GM12878 (cell line): ENCODE measurements at regions not wholly inside any gene's neighbourhood (a gene's known extent, or its start where the extent isn't known, plus 50 kb on each side); places are given as distances from the start of the nearest gene placed in this dataset.

ENCODE experiments used
- ATAC-seq: fragments of 200-7000 bp; cut with Tn5 transposase; 3 replicates; pipeline ENCODE4 v1.9.1; 2020; ENCODE audit warnings: mild to moderate bottlenecking, moderate library complexity
- BruUV-seq: library from RNA; stranded (reverse); fragments of 400-500 nt; replicated peaks from 2 replicates; lab custom pipeline; 2021; lab: Mats Ljungman, UMichigan
- CTCF ChIA-PET: fragments of 300-600 bp; sonication (Branson Sonifier 250); formaldehyde crosslinking; extraction: SDS; loops from one replicate; lab custom pipeline; 2021; ENCODE audit warnings: inconsistent platforms; lab: Yijun Ruan, JAX
- POLR2A ChIA-PET: fragments of 350-600 bp; formaldehyde crosslinking; extraction: SDS; loops from one replicate; lab custom pipeline; 2021; ENCODE audit warnings: inconsistent platforms; lab: Charles Lee
- RAD21 ChIA-PET: fragments of 300-600 bp; sonication (Branson Sonifier 250); formaldehyde crosslinking; loops from one replicate; lab custom pipeline; 2023; ENCODE audit warnings: antibody characterized with exemption; ENCODE audit not compliant: unreplicated experiment; lab: Charles Lee
- SMC1A ChIA-PET: fragments of 300-600 bp; sonication (Branson Sonifier 250); formaldehyde crosslinking; loops from one replicate; lab custom pipeline; 2023; ENCODE audit not compliant: unreplicated experiment, uncharacterized antibody; lab: Charles Lee
- DNase-seq: peaks from one replicate; pipeline ENCODE4 v3.0.0-alpha.2; 2011; ENCODE audit warnings: low read depth, low spot score
- FAIRE-seq: peaks from 3 replicates; lab custom pipeline; 2011; peaks lifted over from hg19 to GRCh38; lab: Jason Lieb, UNC
- H2AFZ ChIP-seq: 2 replicates; pipeline ENCODE4 v1.6.0; 2011; ENCODE audit warnings: low read depth, low read length, control low read depth; ENCODE audit not compliant: control insufficient read depth
- H3K27ac ChIP-seq: 2 replicates; pipeline ENCODE4 v1.5.1; 2011; ENCODE audit warnings: control low read depth; ENCODE audit not compliant: control insufficient read depth, insufficient read depth
- H3K27me3 ChIP-seq, 2 experiments: replicated peaks in 1 of 2; 2 replicates each; pipeline versions ENCODE4 v1.6.0 to v1.6.1; 2011; ENCODE audit warnings: low read length in 1 of 2; ENCODE audit not compliant: control insufficient read depth in 2 of 2, insufficient read depth in 2 of 2
- H3K36me3 ChIP-seq, 2 experiments: 2 replicates each; pipeline ENCODE4 v1.5.1; 2011; ENCODE audit warnings: low read length in 1 of 2; ENCODE audit not compliant: control insufficient read depth in 2 of 2, insufficient read depth in 2 of 2
- H3K4me1 ChIP-seq: 2 replicates; pipeline ENCODE4 v1.6.1; 2011; ENCODE audit warnings: mild to moderate bottlenecking, low read length, moderate library complexity, mixed read lengths; ENCODE audit not compliant: control insufficient read depth, insufficient read depth
- H3K4me2 ChIP-seq: 2 replicates; pipeline ENCODE4 v1.6.0; 2011; ENCODE audit warnings: control low read depth; ENCODE audit not compliant: control insufficient read depth, insufficient read depth
- H3K4me3 ChIP-seq: fragments of 200-600 bp; sonication (generic); 2 replicates; pipeline ENCODE4 v1.5.1; 2016
- H3K79me2 ChIP-seq: 2 replicates; pipeline ENCODE4 v1.6.0; 2011; ENCODE audit warnings: low read length; ENCODE audit not compliant: control insufficient read depth, insufficient read depth
- H3K9ac ChIP-seq: 2 replicates; pipeline ENCODE4 v1.8.0; 2011; ENCODE audit warnings: low read length, control low read depth, mixed read lengths; ENCODE audit not compliant: control insufficient read depth, insufficient read depth
- H3K9me3 ChIP-seq: replicated peaks from 3 replicates; pipeline ENCODE4 v1.5.1; 2011; ENCODE audit warnings: mild to moderate bottlenecking, low read length; ENCODE audit not compliant: control insufficient read depth, insufficient read depth
- H4K20me1 ChIP-seq: 2 replicates; pipeline ENCODE4 v1.6.0; 2011; ENCODE audit not compliant: control insufficient read depth, insufficient read depth
- ATF7 ChIP-seq: fragments of 450-650 bp; IDR thresholded peaks from 2 replicates; pipeline ENCODE4 v1.6.1; 2016; ENCODE audit warnings: low read depth, mild to moderate bottlenecking
- E4F1 ChIP-seq: fragments of 450-650 bp; IDR thresholded peaks from 2 replicates; pipeline ENCODE4 v1.6.1; 2018; ENCODE audit warnings: borderline replicate concordance, mild to moderate bottlenecking; ENCODE audit not compliant: partially characterized antibody
- HCFC1 ChIP-seq: fragments of 150-350 bp; IDR thresholded peaks from 2 replicates; pipeline ENCODE4 v1.6.1; 2014; ENCODE audit warnings: low read length
- IKZF1 ChIP-seq: fragments of 450-650 bp; conservative IDR thresholded peaks from 2 replicates; pipeline ENCODE4 v1.6.1; 2017; ENCODE audit warnings: antibody characterized with exemption, mild to moderate bottlenecking
- KLF5 ChIP-seq: fragments of 450-650 bp; IDR thresholded peaks from 2 replicates; pipeline ENCODE4 v1.6.1; 2014; ENCODE audit warnings: mild to moderate bottlenecking; ENCODE audit not compliant: partially characterized antibody
- NFXL1 ChIP-seq: fragments of 450-650 bp; IDR thresholded peaks from 2 replicates; pipeline ENCODE4 v1.6.1; 2017; ENCODE audit warnings: antibody characterized with exemption, mild to moderate bottlenecking, borderline replicate concordance
- SMAD1 ChIP-seq: fragments of 450-650 bp; IDR thresholded peaks from 2 replicates; pipeline ENCODE4 v1.6.1; 2018; ENCODE audit warnings: mild to moderate bottlenecking, low read depth; ENCODE audit not compliant: partially characterized antibody
- SUZ12 ChIP-seq: fragments of 200-600 bp; sonication (generic); IDR thresholded peaks from one replicate; pipeline ENCODE4 v1.6.1; 2018; ENCODE audit warnings: antibody characterized with exemption, mild to moderate bottlenecking; ENCODE audit not compliant: unreplicated experiment
- YY1 ChIP-seq: IDR thresholded peaks from 2 replicates; pipeline ENCODE4 v1.6.1; 2011; ENCODE audit warnings: low read depth, mild to moderate bottlenecking, low read length
- WGBS: methylation state at CpG from one replicate; pipeline ENCODE4 v1.1.6; 2016; ENCODE audit warnings: low lambda C conversion rate; ENCODE audit not compliant: insufficient replicate concordance, insufficient coverage; ENCODE audit errors: missing lambda C conversion rate; 5-methylcytosine and 5-hydroxymethylcytosine counted together
- in situ Hi-C: fragments of 300-500 bp; cut with MboI; formaldehyde crosslinking; loops from 9 replicates; pipeline ENCODE4 v1.14.3; 2018; ENCODE audit warnings: mixed read lengths
- intact Hi-C: fragments of 100-400 bp; cut with micrococcal nuclease; formaldehyde crosslinking; loops from one replicate; pipeline ENCODE4 v1.14.2; 2022; ENCODE audit not compliant: unreplicated experiment

- TF ChIP-seq YY1, result no peak
- no peak for TF ChIP-seq E4F1
- TF ChIP-seq ATF7, result no peak
- TF ChIP-seq SMAD1, result no peak
- no peak for TF ChIP-seq NFXL1
- TF ChIP-seq KLF5, result no peak
- no peak for TF ChIP-seq SUZ12
- TF ChIP-seq HCFC1, result no peak
- no peak for TF ChIP-seq IKZF1
- TF ChIP-seq, all 136 proteins: peak for 0
- H2AFZ ChIP-seq, result no peak overlapping the region
- no peak for ATAC-seq
- H3K9ac ChIP-seq, result no peak overlapping the region
- no peak overlapping the region for H3K4me3 ChIP-seq
- intact Hi-C loops (no loop called here), in situ Hi-C loops (no loop called here)
- ChIA-PET SMC1A (interaction anchor here (1.1 kb wide), 1 partner anchor 1498 kb away, joined by 3 read pairs; no protein-coding TSS in a partner anchor), RAD21 (no interaction called here), CTCF (no interaction called here), POLR2A (no interaction called here)
- DNase-seq, result no peak
- H4K20me1 ChIP-seq, result no peaks in the 10 kb centered on the region
- no peaks in the 10 kb centered on the region for H3K79me2 ChIP-seq
- H3K9me3 ChIP-seq, result no peaks in the 10 kb centered on the region
- H3K4me2 ChIP-seq, result no peak overlapping the region
- WGBS, result 35% methylated on average over 1 of the region's 1 CpG
- H3K27ac ChIP-seq, result no peak overlapping the region
- BruUV-seq, result no TSS peak
- no peak for FAIRE-seq
- H3K36me3 ChIP-seq, result no peaks in the 10 kb centered on the region
- no peaks in the 10 kb centered on the region for H3K4me1 ChIP-seq
- no peaks in the 10 kb centered on the region for H3K27me3 ChIP-seq
Observed at GRCh38 chr18:43886341-43886740, 609.1 kb upstream of the SYT4 start.
